HUES48 (cell line): ENCODE measurements at regions not wholly inside any gene's neighbourhood (a gene's known extent, or its start where the extent isn't known, plus 50 kb on each side); places are given as distances from the start of the nearest gene placed in this dataset.
"Not testable (repeated sequence)": the region's sequence is repeated elsewhere in the genome, so short reads cannot be mapped to it uniquely, and the experiment has no call there.

Experiments used
- H3K27ac ChIP-seq: one replicate; pipeline ENCODE4 v1.7.0; 2013; ENCODE audit warnings: low read depth, low read length, inconsistent platforms
- H3K27me3 ChIP-seq: 2 replicates; pipeline ENCODE4 v1.6.1; 2013; ENCODE audit warnings: mild to moderate bottlenecking, low read length; ENCODE audit not compliant: control insufficient read depth, insufficient read depth
- H3K36me3 ChIP-seq: 2 replicates; pipeline ENCODE4 v1.6.1; 2013; ENCODE audit warnings: low read length; ENCODE audit not compliant: control insufficient read depth, insufficient read depth
- H3K4me1 ChIP-seq: 2 replicates; pipeline ENCODE4 v1.6.1; 2013; ENCODE audit warnings: mild to moderate bottlenecking, low read length; ENCODE audit not compliant: control insufficient read depth, insufficient read depth
- H3K4me3 ChIP-seq: 2 replicates; pipeline ENCODE4 v1.5.1; 2013; ENCODE audit warnings: mild to moderate bottlenecking, low read depth, low read length
- H3K9ac ChIP-seq: 2 replicates; pipeline ENCODE4 v1.6.1; 2013; ENCODE audit warnings: mild to moderate bottlenecking, low read depth, low read length, moderate library complexity
- H3K9me3 ChIP-seq: 2 replicates; pipeline ENCODE4 v1.6.1; 2013; ENCODE audit warnings: low read length; ENCODE audit not compliant: control insufficient read depth, insufficient read depth

GRCh38 chr9:82829818-82830217 lies 233.1 kb downstream of the RASEF start:
- no peak overlapping the region for H3K4me3 ChIP-seq
- no peak overlapping the region for H3K9ac ChIP-seq
- 0 out of 2 replicates have a peak, but pooled peaks cover 2% of the 10 kb centered on the region for H3K9me3 ChIP-seq
- no peaks in the 10 kb centered on the region for H3K4me1 ChIP-seq
- H3K27ac ChIP-seq = no peak overlapping the region
- no peaks in the 10 kb centered on the region for H3K27me3 ChIP-seq
- H3K36me3 ChIP-seq = peaks cover 50% of the 10 kb centered on the region

GRCh38 chr9:82865524-82865923 lies 197.4 kb downstream of the RASEF start:
- peaks cover 30% of the 10 kb centered on the region for H3K4me1 ChIP-seq
- H3K36me3 ChIP-seq = peaks cover 12% of the 10 kb centered on the region
- H3K4me3 ChIP-seq = no peak overlapping the region
- H3K27me3 ChIP-seq = no peaks in the 10 kb centered on the region
- H3K9me3 ChIP-seq = no peaks in the 10 kb centered on the region
- H3K9ac ChIP-seq = no peak overlapping the region
- H3K27ac ChIP-seq = no peak overlapping the region

GRCh38 chr9:82880336-82881050 lies 182.4 kb downstream of the RASEF start:
- no peaks in the 10 kb centered on the region for H3K9me3 ChIP-seq
- H3K4me1 ChIP-seq = peaks cover 29% of the 10 kb centered on the region
- no peak overlapping the region for H3K9ac ChIP-seq
- no peak overlapping the region for H3K27ac ChIP-seq
- H3K27me3 ChIP-seq = no peaks in the 10 kb centered on the region
- no peak overlapping the region for H3K4me3 ChIP-seq
- peaks cover 3% of the 10 kb centered on the region; the same call in 1 of the 2 replicates for H3K36me3 ChIP-seq

- no peaks in the 10 kb centered on the region for H3K9me3 ChIP-seq
- peak overlapping the region; percentile 70 for H3K27ac ChIP-seq
- H3K4me1 ChIP-seq = peaks cover 29% of the 10 kb centered on the region
- no peaks in the 10 kb centered on the region for H3K27me3 ChIP-seq
- no peaks in the 10 kb centered on the region; the same call in 1 of the 2 replicates for H3K36me3 ChIP-seq
- peak overlapping the region; percentile 55 for H3K4me3 ChIP-seq
- peak overlapping the region; percentile 58 for H3K9ac ChIP-seq
These were observed 180.8 kb downstream of the RASEF start for GRCh38 chr9:82882138-82882537.

- Histone ChIP-seq H3K27me3 (no peaks in the 10 kb centered on the region), H3K4me1 (peaks cover 29% of the 10 kb centered on the region), H3K36me3 (no peaks in the 10 kb centered on the region; the same call in 1 of the 2 replicates), H3K9ac (peak overlapping the region; percentile 67), H3K27ac (peak overlapping the region; percentile 70), H3K9me3 (no peaks in the 10 kb centered on the region), H3K4me3 (peak overlapping the region; percentile 55)
These were observed 180.2 kb downstream of the RASEF start for GRCh38 chr9:82882748-82883147.

- peaks cover 29% of the 10 kb centered on the region for H3K4me1 ChIP-seq
- peak overlapping the region; percentile 70 for H3K27ac ChIP-seq
- no peaks in the 10 kb centered on the region for H3K27me3 ChIP-seq
- no peaks in the 10 kb centered on the region; the same call in 1 of the 2 replicates for H3K36me3 ChIP-seq
- H3K4me3 ChIP-seq = peak overlapping the region; percentile 55
- H3K9me3 ChIP-seq = no peaks in the 10 kb centered on the region
- H3K9ac ChIP-seq = peak overlapping the region; percentile 67
These were observed 179.5 kb downstream of the RASEF start for GRCh38 chr9:82883436-82883835.

GRCh38 chr9:82883974-82884373 lies 179.0 kb downstream of the RASEF start:
- not testable (repeated sequence) for H3K36me3 ChIP-seq, H3K27ac ChIP-seq, H3K9me3 ChIP-seq, H3K27me3 ChIP-seq
- H3K4me3 ChIP-seq = peak overlapping the region; percentile 60
- peaks cover 29% of the 10 kb centered on the region for H3K4me1 ChIP-seq
- peak overlapping the region; percentile 81 for H3K9ac ChIP-seq

GRCh38 chr9:82890401-82890800 lies 172.5 kb downstream of the RASEF start:
- peaks cover 27% of the 10 kb centered on the region for H3K36me3 ChIP-seq
- no peak overlapping the region for H3K9ac ChIP-seq
- no peaks in the 10 kb centered on the region for H3K27me3 ChIP-seq
- no peak overlapping the region for H3K27ac ChIP-seq
- H3K9me3 ChIP-seq = peaks cover 17% of the 10 kb centered on the region
- no peak overlapping the region for H3K4me3 ChIP-seq
- H3K4me1 ChIP-seq = peaks cover 22% of the 10 kb centered on the region

GRCh38 chr9:82890865-82891264 lies 172.1 kb downstream of the RASEF start:
- no peaks in the 10 kb centered on the region for H3K27me3 ChIP-seq
- peaks cover 17% of the 10 kb centered on the region for H3K9me3 ChIP-seq
- peaks cover 24% of the 10 kb centered on the region for H3K4me1 ChIP-seq
- H3K4me3 ChIP-seq = no peak overlapping the region
- no peak overlapping the region for H3K27ac ChIP-seq
- H3K36me3 ChIP-seq = peaks cover 27% of the 10 kb centered on the region
- no peak overlapping the region for H3K9ac ChIP-seq

- Histone ChIP-seq H3K9me3 (peaks cover 17% of the 10 kb centered on the region), H3K36me3 (peaks cover 27% of the 10 kb centered on the region), H3K27me3 (no peaks in the 10 kb centered on the region), H3K4me1 (peaks cover 24% of the 10 kb centered on the region), H3K4me3 (no peak overlapping the region), H3K27ac (no peak overlapping the region), H3K9ac (no peak overlapping the region)
These were observed 171.6 kb downstream of the RASEF start for GRCh38 chr9:82891321-82891720.

- H3K4me1 ChIP-seq = peaks cover 24% of the 10 kb centered on the region
- H3K9me3 ChIP-seq = peaks cover 17% of the 10 kb centered on the region
- peaks cover 27% of the 10 kb centered on the region for H3K36me3 ChIP-seq
- no peak overlapping the region for H3K9ac ChIP-seq
- H3K27ac ChIP-seq = no peak overlapping the region
- no peak overlapping the region for H3K4me3 ChIP-seq
- H3K27me3 ChIP-seq = no peaks in the 10 kb centered on the region
These were observed 169.4 kb downstream of the RASEF start for GRCh38 chr9:82893549-82893948.
